AG04450 (cell line): ENCODE measurements at regions not wholly inside any gene's neighbourhood (a gene's known extent, or its start where the extent isn't known, plus 50 kb on each side); places are given as distances from the start of the nearest gene placed in this dataset.

Experiments
- CTCF ChIA-PET: fragments of 300-600, 350-600 bp; formaldehyde crosslinking; extraction: SDS; loops from one replicate; lab custom pipeline; 2022; ENCODE audit warnings: antibody characterized with exemption, inconsistent platforms; lab: Charles Lee
- POLR2A ChIA-PET: fragments of 350-600 bp; formaldehyde crosslinking; extraction: SDS; loops from one replicate; lab custom pipeline; 2021; ENCODE audit warnings: antibody characterized with exemption, inconsistent platforms; lab: Yijun Ruan, JAX
- DNase-seq: peaks from one replicate; pipeline ENCODE4 v3.0.0-alpha.2; 2011; ENCODE audit warnings: low read depth, low spot score
- H3K27ac ChIP-seq: one replicate; pipeline ENCODE4 v1.5.1; 2012; ENCODE audit warnings: low read depth, low read length, control low read depth
- H3K27me3 ChIP-seq: one replicate; pipeline ENCODE4 v1.6.0; 2012; ENCODE audit warnings: low read length; ENCODE audit not compliant: control insufficient read depth, insufficient read depth
- H3K4me3 ChIP-seq: 2 replicates; pipeline ENCODE4 v1.5.1; 2011; ENCODE audit warnings: mild to moderate bottlenecking, low read depth, low read length, control low read depth
- H3K9me3 ChIP-seq: 2 replicates; pipeline ENCODE4 v1.5.1; 2012; ENCODE audit warnings: low read length; ENCODE audit not compliant: control insufficient read depth, insufficient read depth
- TF ChIP-seq, protein P1 (sequence below): IDR thresholded peaks from 2 replicates; pipeline ENCODE4 v1.5.1; 2011; ENCODE audit warnings: low read depth, low read length, control low read depth, inconsistent platforms

DNA sequence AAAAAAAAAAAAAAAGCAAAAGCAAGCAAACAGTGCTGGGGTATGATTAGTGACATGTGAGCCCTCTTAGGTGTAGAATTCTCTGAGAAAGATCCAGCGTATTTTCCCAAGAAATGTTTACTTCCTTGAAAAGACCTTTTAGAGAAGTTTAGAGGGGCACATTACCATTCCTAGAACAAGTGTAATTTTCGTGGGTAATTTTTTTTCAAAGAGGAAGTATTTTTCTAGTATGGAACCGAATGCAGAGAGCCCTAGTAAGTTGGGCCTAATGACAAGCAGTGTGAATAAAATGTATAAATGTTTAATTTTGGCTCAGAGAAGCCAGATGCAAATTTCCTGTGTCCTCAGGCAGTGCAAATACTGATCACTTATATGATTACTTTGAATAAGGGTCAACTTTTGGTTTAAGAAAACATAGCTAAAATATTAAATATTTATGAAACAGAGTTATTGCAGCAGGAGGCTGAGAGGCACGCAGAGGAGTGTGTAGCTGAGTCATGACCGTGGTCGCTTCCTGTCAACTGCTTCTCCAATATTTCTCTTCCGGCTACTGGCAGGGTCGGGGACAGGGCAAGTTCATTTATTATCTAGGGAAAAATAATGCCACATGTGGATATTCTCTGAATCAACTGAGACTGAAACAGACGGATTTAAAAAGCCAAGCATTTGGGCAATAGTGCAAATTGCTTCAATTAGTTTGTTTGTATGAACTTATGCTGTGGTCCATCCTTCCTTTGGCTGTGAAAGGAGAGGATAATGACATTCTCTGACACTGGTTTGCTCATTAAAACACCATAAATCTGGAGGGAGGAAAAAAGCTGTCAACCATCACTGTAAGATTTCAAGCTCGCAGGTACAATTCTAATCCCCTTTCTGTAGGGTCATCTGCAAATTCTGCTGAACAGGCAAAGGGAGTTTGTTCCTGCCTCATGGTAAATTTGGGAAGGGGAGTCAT, 495.2 kb downstream of the GLRX3 start:
- Histone ChIP-seq H3K27me3 (no peaks in the 10 kb centered on the region), H3K27ac (no peak overlapping the region), H3K4me3 (no peak overlapping the region), H3K9me3 (peaks cover 29% of the 10 kb centered on the region; the same call in 1 of the 2 replicates)
- TF ChIP-seq, protein P1, sequence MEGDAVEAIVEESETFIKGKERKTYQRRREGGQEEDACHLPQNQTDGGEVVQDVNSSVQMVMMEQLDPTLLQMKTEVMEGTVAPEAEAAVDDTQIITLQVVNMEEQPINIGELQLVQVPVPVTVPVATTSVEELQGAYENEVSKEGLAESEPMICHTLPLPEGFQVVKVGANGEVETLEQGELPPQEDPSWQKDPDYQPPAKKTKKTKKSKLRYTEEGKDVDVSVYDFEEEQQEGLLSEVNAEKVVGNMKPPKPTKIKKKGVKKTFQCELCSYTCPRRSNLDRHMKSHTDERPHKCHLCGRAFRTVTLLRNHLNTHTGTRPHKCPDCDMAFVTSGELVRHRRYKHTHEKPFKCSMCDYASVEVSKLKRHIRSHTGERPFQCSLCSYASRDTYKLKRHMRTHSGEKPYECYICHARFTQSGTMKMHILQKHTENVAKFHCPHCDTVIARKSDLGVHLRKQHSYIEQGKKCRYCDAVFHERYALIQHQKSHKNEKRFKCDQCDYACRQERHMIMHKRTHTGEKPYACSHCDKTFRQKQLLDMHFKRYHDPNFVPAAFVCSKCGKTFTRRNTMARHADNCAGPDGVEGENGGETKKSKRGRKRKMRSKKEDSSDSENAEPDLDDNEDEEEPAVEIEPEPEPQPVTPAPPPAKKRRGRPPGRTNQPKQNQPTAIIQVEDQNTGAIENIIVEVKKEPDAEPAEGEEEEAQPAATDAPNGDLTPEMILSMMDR = no peak
- ChIA-PET CTCF (no interaction called here), POLR2A (no interaction called here)
- DNase-seq = no peak

DNA sequence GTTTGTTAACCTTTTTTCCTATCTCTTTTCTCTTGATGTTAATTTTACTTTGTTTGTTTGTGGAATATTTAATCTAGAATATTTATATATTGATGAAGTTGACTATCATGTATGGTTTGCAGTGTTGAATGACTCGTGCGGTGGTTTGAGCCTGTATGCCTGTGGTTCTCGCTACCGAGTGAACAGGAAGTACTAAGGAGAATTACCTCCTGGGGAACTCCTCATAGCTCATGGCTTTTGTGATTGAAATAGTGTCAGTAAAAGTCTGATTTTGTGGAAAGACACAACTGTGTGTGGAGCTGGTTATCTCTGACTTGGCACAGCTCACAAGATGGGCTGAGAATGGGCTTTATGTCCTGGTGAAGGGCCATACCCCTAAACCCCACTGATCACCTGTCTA, 498.6 kb downstream of the GLRX3 start:
- TF ChIP-seq, protein P1 = no peak
- Histone ChIP-seq H3K4me3 (no peak overlapping the region), H3K27me3 (no peaks in the 10 kb centered on the region), H3K27ac (no peak overlapping the region), H3K9me3 (peaks cover 29% of the 10 kb centered on the region; the same call in 1 of the 2 replicates)
- no peak for DNase-seq
- ChIA-PET CTCF (no interaction called here), POLR2A (no interaction called here)

DNA sequence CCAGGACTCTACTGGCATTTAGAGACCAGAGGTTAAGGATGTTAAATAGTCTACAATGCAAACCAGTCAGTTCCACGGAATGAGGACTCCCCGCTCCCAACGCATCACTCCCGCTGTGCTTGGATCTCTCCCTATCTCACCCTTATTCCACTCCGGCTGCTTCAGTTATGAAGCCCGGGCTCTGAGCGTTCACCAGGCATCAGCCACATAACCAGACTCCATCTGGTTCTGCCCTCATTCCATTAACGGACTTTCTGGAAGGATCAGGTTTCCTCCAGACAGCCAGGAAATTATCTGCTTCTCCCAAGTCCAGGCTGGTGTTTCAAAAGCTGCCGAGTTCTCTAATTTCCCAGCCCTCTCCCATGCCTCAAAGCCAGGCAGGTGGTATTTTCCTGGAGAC, 499.3 kb downstream of the GLRX3 start:
- no peak overlapping the region for H3K4me3 ChIP-seq
- POLR2A ChIA-PET = no interaction called here
- no peak overlapping the region for H3K27ac ChIP-seq
- no peak for DNase-seq
- peaks cover 29% of the 10 kb centered on the region; the same call in 1 of the 2 replicates for H3K9me3 ChIP-seq
- H3K27me3 ChIP-seq = no peaks in the 10 kb centered on the region
- CTCF ChIA-PET = no interaction called here
- TF ChIP-seq, protein P1 = no peak

DNA sequence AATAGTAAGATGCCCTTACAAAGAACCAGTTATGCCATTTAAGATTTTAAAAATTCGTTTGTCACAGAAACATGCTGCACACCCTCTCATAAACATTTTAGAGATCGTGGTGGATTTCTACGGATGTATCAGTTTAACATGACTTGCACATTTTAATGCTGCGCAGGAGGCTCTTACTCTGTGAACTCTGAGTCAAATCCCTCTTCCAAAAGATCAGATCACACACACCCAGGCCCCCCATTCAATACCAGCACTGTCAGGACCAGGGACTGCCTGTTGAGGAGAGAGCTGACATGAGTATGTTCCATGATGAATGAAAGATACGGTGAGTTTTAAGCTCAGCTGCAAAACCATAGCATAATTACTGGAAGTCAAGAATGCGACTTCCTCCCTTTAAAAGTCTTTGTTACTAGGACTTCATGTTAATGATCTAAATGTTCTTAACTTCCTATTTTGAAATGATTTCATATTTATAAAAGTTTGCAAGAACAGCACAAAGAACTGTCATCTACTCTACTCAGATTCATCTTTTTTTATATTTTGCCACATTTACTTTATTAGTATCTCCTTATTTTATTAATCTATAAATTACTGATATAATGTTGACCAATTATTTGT, 500.2 kb downstream of the GLRX3 start:
- peaks cover 33% of the 10 kb centered on the region; the same call in 1 of the 2 replicates for H3K9me3 ChIP-seq
- H3K27me3 ChIP-seq = no peaks in the 10 kb centered on the region
- no peak overlapping the region for H3K27ac ChIP-seq
- DNase-seq = no peak
- ChIA-PET CTCF (interaction anchor here (0.6 kb wide), 1 partner anchor 1237 kb away, joined by 3 read pairs; no protein-coding TSS in a partner anchor), POLR2A (no interaction called here)
- no peak overlapping the region for H3K4me3 ChIP-seq
- TF ChIP-seq, protein P1 = no peak
